GM23248 (cell line): ENCODE measurements at regions not wholly inside any gene's neighbourhood (a gene's known extent, or its start where the extent isn't known, plus 50 kb on each side); places are given as distances from the start of the nearest gene placed in this dataset.

ENCODE experiments used
- DNase-seq: peaks from one replicate; pipeline ENCODE4 v3.0.0-alpha.2; 2015
- H2AFZ ChIP-seq: fragments of 200-600 bp; sonication (generic); 2 replicates; pipeline ENCODE4 v1.6.1; 2016; ENCODE audit warnings: antibody characterized with exemption
- H3F3A ChIP-seq: fragments of 200-600 bp; sonication (generic); 2 replicates; pipeline ENCODE4 v1.6.1; 2016; ENCODE audit warnings: mild to moderate bottlenecking, antibody characterized with exemption, mixed run types; ENCODE audit not compliant: insufficient read depth
- H3K27ac ChIP-seq: fragments of 200-600 bp; sonication (generic); 2 replicates; pipeline ENCODE4 v1.5.1; 2016; ENCODE audit warnings: mild to moderate bottlenecking
- H3K27me3 ChIP-seq: fragments of 200-600 bp; sonication (generic); replicated peaks from 2 replicates; pipeline ENCODE4 v1.6.1; 2016; ENCODE audit warnings: mild to moderate bottlenecking; ENCODE audit not compliant: insufficient read depth
- H3K36me3 ChIP-seq: fragments of 200-600 bp; sonication (generic); 2 replicates; pipeline ENCODE4 v1.6.1; 2016; ENCODE audit warnings: low read depth, mild to moderate bottlenecking
- H3K4me1 ChIP-seq: fragments of 200-600 bp; sonication (generic); 2 replicates; pipeline ENCODE4 v1.6.1; 2016; ENCODE audit warnings: mild to moderate bottlenecking; ENCODE audit not compliant: insufficient read depth
- H3K4me2 ChIP-seq: fragments of 200-600 bp; sonication (generic); one replicate; pipeline ENCODE4 v1.6.1; 2016; ENCODE audit warnings: mild to moderate bottlenecking; ENCODE audit not compliant: unreplicated experiment
- H3K4me3 ChIP-seq: fragments of 200-600 bp; sonication (generic); 2 replicates; pipeline ENCODE4 v1.5.1; 2016; ENCODE audit warnings: mild to moderate bottlenecking
- H3K79me2 ChIP-seq: fragments of 200-600 bp; sonication (generic); 2 replicates; pipeline ENCODE4 v1.6.1; 2016; ENCODE audit warnings: mild to moderate bottlenecking; ENCODE audit not compliant: insufficient read depth
- H3K9ac ChIP-seq: fragments of 200-600 bp; sonication (generic); 2 replicates; pipeline ENCODE4 v1.6.1; 2016; ENCODE audit warnings: mild to moderate bottlenecking
- H3K9me2 ChIP-seq: fragments of 200-600 bp; sonication (generic); 2 replicates; pipeline ENCODE4 v1.6.1; 2016; ENCODE audit warnings: mixed run types, mild to moderate bottlenecking, moderate library complexity; ENCODE audit not compliant: insufficient read depth
- H3K9me3 ChIP-seq: fragments of 200-600 bp; sonication (generic); one replicate; pipeline ENCODE4 v1.6.1; 2017; ENCODE audit warnings: low read depth
- H4K20me1 ChIP-seq: fragments of 200-600 bp; sonication (generic); 2 replicates; pipeline ENCODE4 v1.6.0; 2016; ENCODE audit not compliant: insufficient read depth
- EZH2 ChIP-seq: fragments of 200-600 bp; sonication (generic); IDR thresholded peaks from 2 replicates; pipeline ENCODE4 v1.6.1; 2018; ENCODE audit warnings: antibody characterized with exemption, mild to moderate bottlenecking; ENCODE audit not compliant: insufficient read depth, poor library complexity, severe bottlenecking
- EZH2phosphoT487 ChIP-seq: fragments of 200-600 bp; sonication (generic); IDR thresholded peaks from 2 replicates; pipeline ENCODE4 v1.6.1; 2018; ENCODE audit warnings: antibody characterized with exemption, moderate library complexity, mild to moderate bottlenecking, low read depth; ENCODE audit not compliant: insufficient read depth
- WGBS, 2 experiments: methylation state at CpG; one replicate each; pipeline ENCODE4 v1.1.6; 2015 to 2017; ENCODE audit warnings: low lambda C conversion rate in 2 of 2, low coverage in 1 of 2; ENCODE audit errors: missing lambda C conversion rate in 2 of 2; 5-methylcytosine and 5-hydroxymethylcytosine counted together
- in situ Hi-C: fragments of 300-500 bp; cut with MboI; formaldehyde crosslinking; loops from 2 replicates; pipeline ENCODE4 v1.15.0; 2020

- H3K79me2 ChIP-seq = no peaks in the 10 kb centered on the region
- no peaks in the 10 kb centered on the region for H3F3A ChIP-seq
- H3K9me3 ChIP-seq = no peaks in the 10 kb centered on the region
- H3K9ac ChIP-seq = no peak overlapping the region
- H3K36me3 ChIP-seq = no peaks in the 10 kb centered on the region
- no peak overlapping the region for H3K27ac ChIP-seq
- TF ChIP-seq EZH2 = no peak
- no peak for TF ChIP-seq EZH2phosphoT487
- no peaks in the 10 kb centered on the region for H3K27me3 ChIP-seq
- H4K20me1 ChIP-seq = no peaks in the 10 kb centered on the region
- no peak overlapping the region for H2AFZ ChIP-seq
- in situ Hi-C loops = no loop called here
- H3K4me3 ChIP-seq = no peak overlapping the region
- H3K4me2 ChIP-seq = no peak overlapping the region
- H3K4me1 ChIP-seq = no peaks in the 10 kb centered on the region
- H3K9me2 ChIP-seq = no peaks in the 10 kb centered on the region
- WGBS, 2 experiments = 25 to 40% methylated on average over 3 of the region's 3 CpGs
- DNase-seq = no peak
Observed at GRCh38 chr3:88509582-88509981, 359.8 kb downstream of the C3orf38 start.

GRCh38 chr3:88528494-88528893 lies 378.7 kb downstream of the C3orf38 start:
- Histone ChIP-seq H3K27ac (no peak overlapping the region), H3K79me2 (no peaks in the 10 kb centered on the region), H4K20me1 (no peaks in the 10 kb centered on the region), H3K4me1 (no peaks in the 10 kb centered on the region), H3K4me3 (no peak overlapping the region), H3F3A (no peaks in the 10 kb centered on the region), H3K4me2 (no peak overlapping the region), H3K9ac (no peak overlapping the region), H3K9me3 (no peaks in the 10 kb centered on the region), H2AFZ (no peak overlapping the region), H3K36me3 (no peaks in the 10 kb centered on the region), H3K27me3 (no peaks in the 10 kb centered on the region), H3K9me2 (no peaks in the 10 kb centered on the region)
- in situ Hi-C loops = no loop called here
- DNase-seq = no peak
- no peak for TF ChIP-seq EZH2phosphoT487
- 6 to 13% methylated on average over 3 of the region's 3 CpGs for WGBS, 2 experiments

- H3K27ac ChIP-seq = no peak overlapping the region
- 17 to 18% methylated on average over 4 of the region's 4 CpGs for WGBS, 2 experiments
- in situ Hi-C loops = no loop called here
Observed at GRCh38 chr3:88534534-88534933, 384.8 kb downstream of the C3orf38 start.

GRCh38 chr3:88535563-88535962 lies 385.8 kb downstream of the C3orf38 start:
- WGBS, 2 experiments = 36 to 40% methylated on average over 1 of the region's 1 CpG
- H3K27ac ChIP-seq = no peak overlapping the region
- H3K27me3 ChIP-seq = no peaks in the 10 kb centered on the region
- H3F3A ChIP-seq = no peaks in the 10 kb centered on the region
- no peak for TF ChIP-seq EZH2
- no peak for TF ChIP-seq EZH2phosphoT487
- H3K9ac ChIP-seq = no peak overlapping the region
- in situ Hi-C loops = no loop called here
- no peak for DNase-seq
- no peaks in the 10 kb centered on the region for H4K20me1 ChIP-seq
- H3K4me1 ChIP-seq = no peaks in the 10 kb centered on the region
- H3K4me3 ChIP-seq = no peak overlapping the region
- no peaks in the 10 kb centered on the region for H3K79me2 ChIP-seq
- no peaks in the 10 kb centered on the region for H3K9me3 ChIP-seq
- no peak overlapping the region for H2AFZ ChIP-seq
- H3K9me2 ChIP-seq = no peaks in the 10 kb centered on the region
- no peak overlapping the region for H3K4me2 ChIP-seq
- H3K36me3 ChIP-seq = no peaks in the 10 kb centered on the region

More at GRCh38 chr3:88534534-88534933, 384.8 kb downstream of the C3orf38 start:
- no peaks in the 10 kb centered on the region for H3K9me2 ChIP-seq
- H4K20me1 ChIP-seq = no peaks in the 10 kb centered on the region
- H3K36me3 ChIP-seq = no peaks in the 10 kb centered on the region
- no peaks in the 10 kb centered on the region for H3K9me3 ChIP-seq
- no peak overlapping the region for H3K9ac ChIP-seq
- H3K79me2 ChIP-seq = no peaks in the 10 kb centered on the region
- TF ChIP-seq EZH2 (no peak), EZH2phosphoT487 (no peak)
- H3K4me2 ChIP-seq = no peak overlapping the region
- H3K27me3 ChIP-seq = no peaks in the 10 kb centered on the region
- no peak overlapping the region for H2AFZ ChIP-seq
- no peaks in the 10 kb centered on the region for H3F3A ChIP-seq
- no peak for DNase-seq
- no peaks in the 10 kb centered on the region for H3K4me1 ChIP-seq
- H3K4me3 ChIP-seq = no peak overlapping the region

GRCh38 chr3:88542916-88543315 lies 393.2 kb downstream of the C3orf38 start:
- H4K20me1 ChIP-seq = no peaks in the 10 kb centered on the region
- H3K4me1 ChIP-seq = no peaks in the 10 kb centered on the region
- TF ChIP-seq EZH2 (no peak), EZH2phosphoT487 (no peak)
- H2AFZ ChIP-seq = no peak overlapping the region
- no peak overlapping the region for H3K4me2 ChIP-seq
- no peak overlapping the region for H3K9ac ChIP-seq
- no peaks in the 10 kb centered on the region for H3K27me3 ChIP-seq
- H3K36me3 ChIP-seq = no peaks in the 10 kb centered on the region
- no peak overlapping the region for H3K27ac ChIP-seq
- no peak overlapping the region for H3K4me3 ChIP-seq
- no peaks in the 10 kb centered on the region for H3F3A ChIP-seq
- no peaks in the 10 kb centered on the region for H3K79me2 ChIP-seq
- no peaks in the 10 kb centered on the region for H3K9me2 ChIP-seq
- no peaks in the 10 kb centered on the region for H3K9me3 ChIP-seq
- no peak for DNase-seq
- in situ Hi-C loops = no loop called here
